GM19239 (cell line): ENCODE measurements at regions not wholly inside any gene's neighbourhood (a gene's known extent, or its start where the extent isn't known, plus 50 kb on each side); places are given as distances from the start of the nearest gene placed in this dataset.
"Not testable (repeated sequence)": the region's sequence is repeated elsewhere in the genome, so short reads cannot be mapped to it uniquely, and the experiment has no call there.

ENCODE experiments used
- DNase-seq: peaks from one replicate; pipeline ENCODE4 v3.0.0; 2011; ENCODE audit warnings: low spot score; ENCODE audit not compliant: insufficient read length
- FAIRE-seq: peaks from 2 replicates; lab custom pipeline; 2011; peaks lifted over from hg19 to GRCh38; lab: Jason Lieb, UNC

DNA sequence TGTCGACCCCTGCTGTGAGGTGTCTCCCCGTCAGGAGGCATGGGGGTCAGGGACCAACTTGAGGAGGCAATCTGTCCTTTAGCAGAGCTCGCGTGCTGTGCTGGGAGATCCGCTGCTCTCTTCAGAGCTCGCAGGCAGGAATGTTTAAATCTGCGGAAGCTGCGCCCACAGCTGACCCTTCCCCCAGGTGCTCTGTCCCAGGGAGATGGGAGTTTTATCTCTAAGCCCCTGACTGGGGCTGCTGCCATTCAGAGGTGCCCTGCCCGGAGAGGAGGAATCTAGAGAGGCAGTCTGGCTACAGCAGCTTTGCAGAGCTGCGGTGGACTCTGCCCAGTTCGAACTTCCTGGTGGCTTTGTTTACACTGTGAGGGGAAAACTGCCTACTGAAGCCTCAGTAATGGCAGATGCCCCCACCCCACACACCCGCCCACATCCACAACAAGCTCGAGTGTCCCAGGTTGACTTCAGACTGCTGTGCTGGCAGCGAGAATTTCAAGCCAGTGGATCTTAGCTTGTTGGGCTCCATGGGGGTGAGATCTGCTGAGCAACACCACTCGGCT lies 133.1 kb downstream of the CENPC start:
- FAIRE-seq, DNase-seq: not testable (repeated sequence)

DNA sequence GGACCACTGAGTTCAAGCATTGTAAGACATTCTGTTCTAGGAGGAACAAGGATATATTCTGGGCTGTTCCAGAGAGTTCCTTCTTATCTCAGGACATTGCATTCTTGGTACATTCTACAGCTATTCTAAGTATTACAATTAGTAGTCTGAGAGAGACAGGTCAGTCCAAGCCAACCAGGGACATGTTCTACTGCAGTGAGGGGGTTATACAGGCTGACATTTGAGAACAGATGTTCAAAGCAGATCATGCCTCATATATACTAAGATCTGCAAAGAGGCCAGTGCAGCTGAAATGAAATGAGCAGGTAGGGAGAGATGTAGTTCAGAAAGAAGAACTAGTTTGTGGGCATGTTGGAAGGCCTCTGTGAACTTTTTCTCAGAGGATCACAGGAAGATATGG lies 142.0 kb downstream of the CENPC start:
- no peak for FAIRE-seq

DNA sequence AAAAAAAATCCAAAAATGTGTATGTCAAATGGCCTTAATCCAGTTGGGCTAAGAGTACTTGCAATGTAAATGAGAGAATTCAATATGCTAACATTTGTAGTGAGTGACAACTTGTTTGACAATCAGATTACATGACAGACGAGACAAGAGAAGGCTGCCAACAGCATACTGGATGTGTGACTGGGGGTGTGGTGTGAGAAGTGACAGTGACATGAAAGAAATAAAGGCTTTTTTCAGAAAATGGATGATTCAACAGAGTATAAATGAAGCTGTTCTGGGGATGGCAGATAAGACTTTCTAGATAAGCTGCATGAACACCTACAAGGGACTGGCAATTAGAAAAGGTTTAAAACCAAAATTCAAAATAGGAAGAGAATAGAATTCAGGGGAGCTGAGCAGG lies 143.4 kb downstream of the CENPC start:
- no peak for DNase-seq
- no peak for FAIRE-seq

More for the DNA sequence above, 142.0 kb downstream of the CENPC start:
- no peak for DNase-seq

DNA sequence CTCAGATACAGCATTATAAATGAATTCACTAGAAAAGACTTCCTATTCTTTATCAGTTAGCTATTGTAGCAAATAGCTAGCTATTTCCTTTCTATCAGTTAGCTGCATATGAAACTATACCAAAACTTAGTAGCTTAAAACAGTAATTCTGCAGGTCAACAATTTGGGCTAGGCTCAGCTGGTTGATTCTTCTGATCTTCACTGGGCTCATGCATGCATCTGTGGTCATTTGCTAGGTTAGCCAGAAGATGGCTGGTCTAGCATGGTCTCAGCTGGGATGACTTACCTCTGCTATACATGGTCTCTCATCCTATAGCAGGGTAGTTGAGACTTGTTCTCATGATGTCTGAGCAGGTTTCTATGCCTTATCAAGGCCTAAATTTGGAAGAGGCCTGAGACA lies 147.4 kb downstream of the CENPC start:
- no peak for DNase-seq

DNA sequence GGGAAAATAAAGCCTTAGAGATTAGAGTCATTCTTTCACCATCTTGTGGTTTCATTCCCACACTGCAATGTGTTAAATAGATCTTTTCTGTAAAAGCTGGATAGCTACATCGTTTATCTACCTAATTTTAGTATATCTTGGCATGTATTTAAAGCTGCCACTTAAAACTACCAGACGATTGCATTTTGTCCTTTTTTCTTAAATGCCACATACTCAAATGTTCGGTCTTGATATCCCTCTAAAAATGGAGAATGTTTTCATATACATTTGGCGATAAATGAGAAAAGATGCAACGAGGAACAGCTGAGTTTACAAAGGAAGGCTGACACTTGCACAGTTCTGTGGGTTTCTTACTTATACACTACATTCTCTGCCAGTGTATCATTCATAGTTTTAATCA lies 148.3 kb downstream of the CENPC start:
- FAIRE-seq, result no peak
- DNase-seq, result no peak

More for the DNA sequence above, 147.4 kb downstream of the CENPC start:
- FAIRE-seq, result no peak

DNA sequence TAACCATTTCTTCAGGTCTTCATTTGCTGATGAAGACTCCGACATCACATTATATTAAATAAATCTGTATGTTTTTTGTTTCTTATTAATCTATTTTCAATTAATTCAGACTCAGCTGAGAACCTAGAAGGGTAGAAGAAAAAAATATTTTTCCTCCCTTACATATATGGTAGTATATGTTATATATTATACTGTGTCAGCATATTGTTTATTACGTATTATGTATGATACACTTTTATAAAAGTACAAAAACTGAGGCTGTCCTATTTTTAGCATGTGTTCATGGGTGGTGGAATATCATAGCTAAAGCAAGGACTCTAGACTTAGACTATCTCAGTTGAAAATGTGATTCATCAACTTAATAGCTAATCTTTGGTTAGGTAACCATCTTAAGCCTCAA lies 149.3 kb downstream of the CENPC start:
- no peak for FAIRE-seq

DNA sequence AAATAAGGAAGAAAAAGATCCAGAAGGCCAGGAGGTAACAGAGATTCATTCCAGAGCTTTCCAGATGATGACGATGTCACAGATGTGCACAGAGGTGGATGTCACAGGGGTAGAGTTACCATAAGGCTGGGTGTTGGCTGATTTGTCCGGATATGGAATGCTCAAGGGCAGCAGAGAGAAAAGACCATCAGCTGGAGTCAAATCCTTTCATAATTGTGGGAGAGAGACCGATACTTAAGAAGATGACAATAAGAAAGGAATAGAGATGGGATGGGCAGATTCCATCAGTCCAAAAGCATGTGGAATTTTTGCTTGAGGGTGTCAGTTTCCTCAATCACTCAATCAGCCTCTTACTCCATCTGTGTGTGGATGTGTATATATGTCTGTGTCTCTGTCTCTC lies 150.4 kb downstream of the CENPC start:
- DNase-seq, result no peak
- FAIRE-seq, result no peak

More for the DNA sequence above, 149.3 kb downstream of the CENPC start:
- no peak for DNase-seq

DNA sequence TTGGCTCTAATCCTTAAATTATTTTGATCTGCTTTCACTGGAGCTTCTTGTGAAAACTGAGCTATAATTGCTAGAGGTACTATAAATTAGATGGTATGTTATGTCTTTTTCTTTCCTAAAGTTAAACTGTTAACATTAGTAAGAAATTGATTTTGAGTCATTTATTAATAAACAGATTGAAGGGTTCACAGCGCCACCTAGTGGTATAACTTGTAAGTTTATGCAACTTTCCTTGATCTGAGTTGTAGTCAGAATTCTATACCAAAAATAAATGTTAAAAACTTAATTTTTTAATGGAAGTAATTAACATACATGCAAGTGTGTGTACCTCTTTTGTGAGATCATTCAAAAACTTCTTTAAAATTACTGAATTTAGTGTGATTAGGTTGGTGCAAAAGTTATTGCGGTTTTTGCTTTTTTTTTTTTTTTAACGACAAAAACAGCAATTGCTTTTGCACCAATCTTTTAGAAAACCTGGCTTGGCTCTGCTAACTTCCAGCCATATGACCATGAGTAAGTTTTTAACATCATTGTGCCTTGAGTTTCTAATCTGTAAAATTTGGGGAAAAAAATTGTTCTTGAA lies 151.5 kb downstream of the CENPC start:
- FAIRE-seq (peak; percentile 71), DNase-seq (no peak)

DNA sequence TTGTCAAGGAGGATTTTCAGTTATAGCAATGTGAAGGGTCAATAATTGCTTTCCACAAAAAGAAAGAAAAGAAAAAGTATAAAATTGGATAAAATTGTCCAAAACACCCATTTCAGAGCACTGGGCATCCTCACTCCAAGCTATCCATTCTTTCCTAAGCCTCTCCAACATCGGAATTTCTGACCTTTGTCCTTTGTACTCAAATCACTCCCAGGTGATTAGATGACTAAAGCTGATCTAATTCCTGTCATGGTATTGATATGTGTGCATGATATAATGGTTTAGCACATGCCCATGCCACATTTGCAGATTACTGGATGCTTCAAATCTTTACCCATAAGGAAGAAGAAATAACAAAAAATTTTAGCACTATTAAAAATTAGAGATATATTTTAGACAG lies 152.3 kb downstream of the CENPC start:
- FAIRE-seq (no peak), DNase-seq (no peak)

DNA sequence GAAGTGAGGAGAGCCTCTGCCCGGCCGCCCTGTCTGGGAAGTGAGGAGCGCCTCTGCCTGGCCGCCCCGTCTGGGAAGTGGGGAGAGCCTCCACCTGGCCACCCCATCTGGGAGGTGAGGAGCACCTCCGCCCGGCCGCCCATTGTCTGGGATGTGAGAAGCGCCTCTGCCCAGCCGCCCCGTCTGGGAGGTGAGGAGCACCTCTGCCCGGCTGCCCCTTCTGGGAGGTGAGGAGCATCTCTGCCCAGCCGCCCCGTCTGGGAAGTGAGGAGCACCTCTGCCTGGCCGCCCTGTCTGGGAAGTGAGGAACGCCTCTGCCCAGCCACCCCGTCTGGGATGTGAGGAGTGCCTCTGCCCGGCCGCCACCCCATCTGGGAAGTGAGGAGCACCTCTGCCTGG lies 163.9 kb downstream of the CENPC start:
- not testable (repeated sequence) for FAIRE-seq

DNA sequence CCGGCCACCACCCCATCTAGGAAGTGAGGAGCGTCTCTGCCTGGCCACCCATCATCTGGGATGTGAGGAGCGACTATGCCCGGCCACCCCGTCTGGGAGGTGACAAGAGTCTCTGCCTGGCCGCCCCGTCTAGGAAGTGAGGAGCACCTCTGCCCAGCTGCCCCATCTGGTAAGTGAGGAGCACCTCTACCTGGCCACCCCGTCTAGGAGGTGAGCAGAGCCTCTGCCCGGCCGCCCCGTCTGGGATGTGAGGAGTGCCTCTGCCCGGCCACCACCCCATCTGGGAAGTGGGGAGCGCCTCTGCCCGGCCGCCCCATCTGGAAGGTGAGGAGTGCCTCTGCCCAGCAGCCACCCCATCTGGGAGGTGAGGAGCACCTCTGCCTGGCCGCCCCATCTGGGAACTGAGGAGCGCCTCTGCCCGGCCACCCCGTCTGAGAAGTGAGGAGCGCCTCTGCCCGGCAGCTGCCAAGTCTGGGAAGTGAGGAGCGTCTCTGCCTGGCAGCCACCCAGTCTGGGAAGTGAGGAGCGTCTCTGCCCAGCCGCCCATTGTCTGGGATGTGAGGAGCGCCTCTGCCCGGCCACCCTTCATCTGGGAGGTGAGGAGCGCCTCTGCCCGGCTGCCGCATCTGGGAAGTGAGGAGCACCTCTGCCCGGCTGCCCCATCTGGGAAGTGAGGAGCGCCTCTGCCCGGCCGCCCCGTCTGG lies 164.4 kb downstream of the CENPC start:
- DNase-seq, FAIRE-seq: not testable (repeated sequence)

More for the DNA sequence above, 163.9 kb downstream of the CENPC start:
- not testable (repeated sequence) for DNase-seq

DNA sequence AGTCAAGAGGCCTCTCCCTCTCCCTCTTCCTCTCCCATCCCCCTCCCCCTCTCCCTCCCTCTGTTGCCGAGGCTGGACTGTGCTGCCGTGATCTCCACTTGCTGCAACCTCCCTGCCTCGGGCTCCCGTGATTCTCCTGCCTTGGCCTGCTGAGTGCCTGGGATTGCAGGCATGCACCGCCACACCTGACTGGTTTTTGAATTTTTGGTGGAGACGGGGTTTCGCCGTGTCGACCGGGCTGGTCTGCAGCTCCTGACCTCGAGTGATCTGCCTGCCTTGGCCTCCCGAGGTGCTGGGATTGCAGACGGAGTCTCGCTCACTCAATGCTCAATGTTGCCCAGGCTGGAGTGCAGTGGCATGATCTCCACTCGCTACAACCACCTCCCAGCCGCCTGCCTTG lies 165.1 kb downstream of the CENPC start:
- FAIRE-seq (no peak), DNase-seq (no peak)

DNA sequence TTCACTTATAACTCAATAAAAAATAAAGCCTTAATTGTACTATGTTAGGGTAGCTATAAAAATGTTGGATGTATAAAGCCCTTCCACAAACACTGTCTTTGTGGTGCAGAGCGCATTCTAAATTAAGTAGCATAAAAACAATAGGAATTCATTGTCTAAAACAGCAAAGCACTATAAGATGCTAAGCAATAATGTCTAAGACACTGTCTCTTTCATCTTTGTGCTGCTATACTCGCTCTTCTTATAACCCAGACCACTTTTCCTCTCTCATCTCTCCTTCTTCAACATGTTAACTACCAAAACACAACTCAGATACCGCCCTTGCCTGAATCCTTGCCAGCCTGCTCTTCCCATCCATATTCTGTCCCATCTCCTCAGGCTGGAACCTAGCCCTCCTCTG lies 170.0 kb downstream of the CENPC start:
- FAIRE-seq (no peak), DNase-seq (no peak)

DNA sequence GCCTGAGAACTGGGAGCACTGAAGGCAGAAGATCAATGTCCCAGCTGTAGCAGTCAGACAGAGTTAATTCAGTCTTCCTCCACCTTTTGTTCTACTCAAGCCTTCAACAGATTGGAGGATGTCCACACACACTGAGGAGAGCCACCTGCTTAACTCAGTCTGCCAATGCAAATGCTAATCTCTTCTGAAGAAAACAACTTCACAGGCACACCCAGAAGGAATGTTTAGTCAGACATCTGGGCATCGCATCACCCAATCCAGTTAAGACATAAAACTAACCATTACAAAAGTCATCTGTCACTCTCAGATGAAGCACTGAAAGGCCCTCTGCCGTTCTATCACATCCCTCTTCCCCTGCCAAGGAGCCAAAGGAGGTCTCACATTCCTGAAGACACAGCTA lies 173.7 kb downstream of the CENPC start:
- DNase-seq, result no peak
- no peak for FAIRE-seq

DNA sequence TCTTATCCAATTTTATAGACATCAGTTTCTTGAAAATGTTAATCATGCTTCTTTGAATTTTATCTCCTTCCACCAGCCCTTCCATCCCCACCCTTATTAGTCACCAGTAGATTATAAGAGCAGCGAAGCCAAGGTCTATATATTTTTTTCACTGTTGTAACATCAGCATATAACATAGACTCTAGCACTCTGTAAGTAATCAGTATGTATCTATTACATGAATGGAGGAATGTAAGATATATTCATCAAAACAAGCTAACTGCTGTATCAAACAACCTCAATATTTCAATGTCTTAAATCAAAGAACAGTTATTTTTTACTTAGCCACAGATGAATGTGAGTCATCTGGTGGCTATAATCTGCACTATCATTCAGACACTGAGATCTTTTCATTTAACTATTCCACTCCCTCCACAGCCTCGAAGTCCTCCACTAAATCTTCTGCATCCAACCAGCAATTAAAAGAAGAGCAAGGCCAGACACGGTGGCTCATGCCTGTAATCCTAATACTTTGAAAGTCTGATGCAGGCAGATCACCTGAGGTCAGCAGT lies 178.9 kb downstream of the CENPC start:
- no peak for FAIRE-seq

DNA sequence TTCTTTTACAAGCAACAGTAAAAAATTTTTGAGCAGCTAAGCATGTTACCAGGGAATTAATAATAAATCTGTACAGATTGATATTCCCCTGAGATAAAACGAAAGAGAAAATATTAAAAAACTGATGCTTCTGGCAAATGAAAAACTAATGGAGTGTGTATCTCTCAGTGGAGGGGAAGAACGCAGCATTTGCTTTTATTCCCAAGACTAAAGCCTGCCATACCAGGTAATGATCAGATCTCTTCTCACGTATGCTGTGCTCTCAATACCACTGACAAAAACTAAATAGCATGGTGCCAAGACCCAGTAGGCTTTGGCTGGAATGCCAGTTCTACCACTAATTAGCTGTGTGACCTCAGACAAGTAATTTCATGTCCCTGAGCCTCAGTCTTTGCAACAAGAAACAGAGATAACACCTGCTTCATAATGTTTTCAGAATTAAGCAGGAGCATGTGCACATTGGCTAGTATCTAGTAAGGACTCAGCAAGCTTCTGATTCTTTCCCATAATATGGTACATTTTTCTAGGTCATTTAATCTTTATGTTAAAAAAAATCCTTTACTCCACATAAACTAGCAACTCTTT lies 179.6 kb downstream of the CENPC start:
- FAIRE-seq (no peak), DNase-seq (no peak)

More for the DNA sequence above, 178.9 kb downstream of the CENPC start:
- DNase-seq, result no peak

DNA sequence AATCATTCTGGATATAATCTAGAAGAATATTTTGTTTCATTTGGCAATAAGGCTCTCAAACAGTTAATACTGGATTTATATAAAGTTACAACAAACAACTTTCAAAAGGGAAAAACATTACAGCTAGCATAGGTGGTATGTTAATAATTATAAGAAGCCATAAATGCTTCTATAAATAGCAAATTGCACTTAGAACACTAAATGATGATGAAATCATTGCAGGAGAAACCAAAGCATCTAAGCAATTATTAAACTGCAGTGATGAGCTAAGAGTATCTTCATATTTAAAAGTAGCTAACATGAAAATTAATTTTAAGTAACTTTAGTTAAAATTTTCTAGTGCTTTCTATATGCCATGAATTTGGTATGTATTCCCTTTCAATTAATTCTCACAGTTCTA lies 189.5 kb downstream of the CENPC start:
- DNase-seq (no peak), FAIRE-seq (no peak)

DNA sequence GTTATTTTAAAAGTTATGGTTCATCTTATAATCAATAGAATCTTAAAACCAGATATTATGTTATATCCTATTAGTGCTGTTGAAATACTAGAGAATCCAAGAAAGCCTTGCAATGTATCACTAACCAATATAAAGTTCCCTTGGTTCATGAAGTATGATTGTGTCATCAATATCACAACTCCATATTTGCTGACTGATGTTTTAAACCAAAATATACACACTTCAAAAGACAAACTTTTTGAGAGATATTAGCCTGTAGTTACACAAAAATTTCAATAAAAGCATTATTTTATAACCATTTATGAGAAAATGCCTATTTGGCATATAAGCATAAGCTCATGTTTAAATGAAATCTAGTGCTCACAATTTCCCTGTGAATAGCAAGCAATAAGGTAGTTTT lies 198.6 kb downstream of the CENPC start:
- no peak for FAIRE-seq
- no peak for DNase-seq

DNA sequence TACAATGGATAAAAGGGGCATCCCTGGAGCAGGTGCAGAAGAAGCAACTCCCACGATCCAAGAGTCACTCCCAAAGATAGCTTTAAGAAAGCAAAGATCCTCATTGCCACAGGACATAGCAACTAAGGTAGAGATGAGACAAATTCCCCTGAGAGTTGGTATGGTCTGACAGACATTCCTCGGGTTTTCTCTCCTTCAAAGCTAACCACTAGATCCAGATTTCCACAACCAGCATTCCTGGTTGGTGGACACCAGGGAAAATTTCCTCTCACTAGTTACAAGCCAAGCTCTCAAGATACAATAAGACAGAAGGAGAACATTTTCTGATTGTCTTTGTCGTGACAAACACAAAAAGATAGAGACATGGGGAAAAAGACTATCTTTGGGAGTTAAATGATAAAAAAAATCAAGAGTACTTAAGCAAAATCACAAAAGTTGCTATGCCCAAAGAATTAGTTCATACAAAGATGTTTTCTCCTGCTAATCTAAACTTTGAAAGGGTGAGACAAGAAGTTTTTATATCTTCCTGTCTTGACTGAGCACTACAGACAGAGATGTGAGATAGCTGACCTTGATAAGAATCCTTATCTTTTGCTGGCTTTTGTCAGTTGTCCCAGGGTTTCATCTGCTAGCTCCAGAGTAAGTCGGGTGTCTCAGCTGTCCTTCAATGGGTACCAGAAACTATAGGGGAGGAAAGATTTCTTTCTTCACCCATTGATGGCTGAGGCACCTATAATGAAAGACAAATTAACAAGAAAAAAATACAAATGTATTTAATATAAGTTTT lies 200.5 kb downstream of the CENPC start:
- DNase-seq (no peak), FAIRE-seq (no peak)

DNA sequence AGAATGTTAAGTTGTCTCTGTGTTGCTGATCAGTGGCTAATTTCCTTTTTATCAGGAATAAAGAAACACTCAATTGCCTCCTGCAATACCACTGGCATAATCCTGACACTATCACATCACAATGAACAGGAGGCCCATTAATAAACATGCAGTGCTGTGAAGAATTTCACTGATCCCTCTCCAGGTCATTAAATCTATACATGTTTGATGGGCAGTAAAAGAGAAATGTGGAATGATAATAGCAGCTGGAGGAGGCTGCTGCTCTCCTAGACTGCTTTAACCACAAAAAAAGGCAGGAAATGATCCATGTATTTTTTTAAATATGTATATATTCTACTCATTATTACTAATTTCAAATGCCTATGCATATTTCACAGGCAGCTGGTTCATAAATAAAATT lies 202.1 kb downstream of the CENPC start:
- no peak for FAIRE-seq
- DNase-seq, result no peak
